ENCODE measurements at regions not wholly inside any gene's neighbourhood (a gene's known extent, or its start where the extent isn't known, plus 50 kb on each side); places are given as distances from the start of the nearest gene placed in this dataset.

- no peaks in the 10 kb centered on the region for H3K4me1 ChIP-seq
- DNase-seq, result no peak
- intact Hi-C loops (cut with DNase I), result no loop called here
- TF ChIP-seq CTCF (IDR thresholded peaks at IDR 0.05), result no peak
- no peak for TF ChIP-seq POLR2A (IDR thresholded peaks at IDR 0.05)
- no peaks in the 10 kb centered on the region for H3K27me3 ChIP-seq
- H3K4me3 ChIP-seq, result no peak overlapping the region
- no peaks in the 10 kb centered on the region for H3K9me3 ChIP-seq
- H3K36me3 ChIP-seq, result no peaks in the 10 kb centered on the region
- H3K27ac ChIP-seq, result no peak overlapping the region
Measured at GRCh38 chr2:57877811-57878170, 168.8 kb upstream of the VRK2 start.

- intact Hi-C loops (cut with DNase I), result no loop called here
- DNase-seq, result no peak
- 59 to 69% methylated on average over 11 of the region's 11 CpGs for WGBS, 2 donors
Measured at GRCh38 chr2:57878171-57878865, 168.3 kb upstream of the VRK2 start.

GRCh38 chr2:57878866-57879210, 167.8 kb upstream of the VRK2 start:
- intact Hi-C loops (cut with DNase I), result no loop called here

More at GRCh38 chr2:57878171-57878865, 168.3 kb upstream of the VRK2 start:
- Histone ChIP-seq H3K27me3 (no peaks in the 10 kb centered on the region), H3K36me3 (no peaks in the 10 kb centered on the region), H3K27ac (no peak overlapping the region), H3K9me3 (no peaks in the 10 kb centered on the region), H3K4me3 (no peak overlapping the region), H3K4me1 (no peaks in the 10 kb centered on the region)
- TF ChIP-seq POLR2A (IDR thresholded peaks at IDR 0.05), result no peak
- no peak for TF ChIP-seq CTCF (IDR thresholded peaks at IDR 0.05)

GRCh38 chr2:57880446-57880845, 166.2 kb upstream of the VRK2 start:
- WGBS, 2 donors, result 68 to 77% methylated on average over 4 of the region's 4 CpGs
- no peak overlapping the region for H3K27ac ChIP-seq
- TF ChIP-seq CTCF (IDR thresholded peaks at IDR 0.05) (no peak), POLR2A (IDR thresholded peaks at IDR 0.05) (no peak)
- H3K27me3 ChIP-seq, result no peaks in the 10 kb centered on the region
- intact Hi-C loops (cut with DNase I), result no loop called here
- DNase-seq, result no peak
- no peaks in the 10 kb centered on the region for H3K9me3 ChIP-seq
- no peaks in the 10 kb centered on the region for H3K4me1 ChIP-seq
- no peaks in the 10 kb centered on the region for H3K36me3 ChIP-seq
- no peak overlapping the region for H3K4me3 ChIP-seq

More at GRCh38 chr2:57878866-57879210, 167.8 kb upstream of the VRK2 start:
- Histone ChIP-seq H3K27ac (no peak overlapping the region), H3K9me3 (no peaks in the 10 kb centered on the region), H3K4me1 (no peaks in the 10 kb centered on the region), H3K36me3 (no peaks in the 10 kb centered on the region), H3K27me3 (no peaks in the 10 kb centered on the region), H3K4me3 (no peak overlapping the region)
- 93 to 96% methylated on average over 2 of the region's 2 CpGs for WGBS, 2 donors
- TF ChIP-seq POLR2A (IDR thresholded peaks at IDR 0.05) (no peak), CTCF (IDR thresholded peaks at IDR 0.05) (no peak)
- DNase-seq, result no peak

GRCh38 chr2:57880967-57881366, 165.6 kb upstream of the VRK2 start:
- no peaks in the 10 kb centered on the region for H3K27me3 ChIP-seq
- no peaks in the 10 kb centered on the region for H3K9me3 ChIP-seq
- TF ChIP-seq CTCF (IDR thresholded peaks at IDR 0.05), result no peak
- no peak for TF ChIP-seq POLR2A (IDR thresholded peaks at IDR 0.05)
- 75 to 78% methylated on average over 5 of the region's 5 CpGs for WGBS, 2 donors
- H3K4me3 ChIP-seq, result no peak overlapping the region
- intact Hi-C loops (cut with DNase I), result no loop called here
- H3K27ac ChIP-seq, result no peak overlapping the region
- H3K36me3 ChIP-seq, result no peaks in the 10 kb centered on the region
- no peaks in the 10 kb centered on the region for H3K4me1 ChIP-seq
- no peak for DNase-seq

Measured in esophagus squamous epithelium (tissue), 5 donors.